ENCODE measurements at regions not wholly inside any gene's neighbourhood (a gene's known extent, or its start where the extent isn't known, plus 50 kb on each side); places are given as distances from the start of the nearest gene placed in this dataset.
"Not testable (repeated sequence)": the region's sequence is repeated elsewhere in the genome, so short reads cannot be mapped to it uniquely, and the experiment has no call there.

GRCh38 chr22:19603346-19603745, 79.1 kb upstream of the CLDN5 start:
- TF ChIP-seq CTCF (conservative IDR thresholded peaks at IDR 0.05; ENCODE audit: low read length); EZH2phosphoT487 (IDR thresholded peaks at IDR 0.05; ENCODE audit: borderline replicate concordance, low read depth, low read length): not testable (repeated sequence)

Data from OCI-LY7 (cell line).